ENCODE measurements at regions not wholly inside any gene's neighbourhood (a gene's known extent, or its start where the extent isn't known, plus 50 kb on each side); places are given as distances from the start of the nearest gene placed in this dataset.

DNA sequence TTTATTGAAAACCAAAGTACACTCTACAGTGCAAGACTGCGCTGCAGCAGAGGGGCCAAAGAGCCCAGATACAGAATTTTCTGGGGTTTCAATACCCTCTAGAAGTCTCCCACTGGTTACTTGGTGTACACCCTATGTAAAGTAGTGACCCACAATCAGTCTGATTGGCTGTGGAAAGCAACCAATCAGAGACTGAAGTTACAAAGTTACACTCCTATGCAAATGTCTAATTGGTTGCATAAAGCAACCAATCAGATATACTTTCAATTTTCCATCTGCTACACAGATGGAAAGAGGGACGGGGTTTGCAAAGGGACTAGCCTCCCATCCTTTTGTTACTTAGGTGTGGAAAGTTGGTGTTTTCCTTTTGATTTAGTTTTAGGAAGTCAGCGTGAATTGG lies 198.9 kb upstream of the SH3BP4 start:
- Mint-ChIP-seq H3K4me1 (peaks cover 6% of the 10 kb centered on the region), H3K4me3 (no peak overlapping the region), H3K9me3 (peaks cover 22% of the 10 kb centered on the region), H3K36me3 (peaks cover 3% of the 10 kb centered on the region; the same call in 1 of the 2 replicates), H3K27ac (no peak overlapping the region), H3K27me3 (ENCODE audit: low read depth) (no peaks in the 10 kb centered on the region)
- ChIA-PET CTCF (no interaction called here), POLR2A (no interaction called here)
- ATAC-seq (no peak), DNase-seq (ENCODE audit: low spot score) (no peak)
- TF ChIP-seq ETV6 (CRISPR knock-in tag; IDR thresholded peaks at IDR 0.05) = no peak
- TF ChIP-seq, protein P1, sequence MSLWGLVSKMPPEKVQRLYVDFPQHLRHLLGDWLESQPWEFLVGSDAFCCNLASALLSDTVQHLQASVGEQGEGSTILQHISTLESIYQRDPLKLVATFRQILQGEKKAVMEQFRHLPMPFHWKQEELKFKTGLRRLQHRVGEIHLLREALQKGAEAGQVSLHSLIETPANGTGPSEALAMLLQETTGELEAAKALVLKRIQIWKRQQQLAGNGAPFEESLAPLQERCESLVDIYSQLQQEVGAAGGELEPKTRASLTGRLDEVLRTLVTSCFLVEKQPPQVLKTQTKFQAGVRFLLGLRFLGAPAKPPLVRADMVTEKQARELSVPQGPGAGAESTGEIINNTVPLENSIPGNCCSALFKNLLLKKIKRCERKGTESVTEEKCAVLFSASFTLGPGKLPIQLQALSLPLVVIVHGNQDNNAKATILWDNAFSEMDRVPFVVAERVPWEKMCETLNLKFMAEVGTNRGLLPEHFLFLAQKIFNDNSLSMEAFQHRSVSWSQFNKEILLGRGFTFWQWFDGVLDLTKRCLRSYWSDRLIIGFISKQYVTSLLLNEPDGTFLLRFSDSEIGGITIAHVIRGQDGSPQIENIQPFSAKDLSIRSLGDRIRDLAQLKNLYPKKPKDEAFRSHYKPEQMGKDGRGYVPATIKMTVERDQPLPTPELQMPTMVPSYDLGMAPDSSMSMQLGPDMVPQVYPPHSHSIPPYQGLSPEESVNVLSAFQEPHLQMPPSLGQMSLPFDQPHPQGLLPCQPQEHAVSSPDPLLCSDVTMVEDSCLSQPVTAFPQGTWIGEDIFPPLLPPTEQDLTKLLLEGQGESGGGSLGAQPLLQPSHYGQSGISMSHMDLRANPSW (CRISPR knock-in tag; conservative IDR thresholded peaks at IDR 0.05; ENCODE audit: low read depth) = no peak
- no peak for TF ChIP-seq TEAD4 (CRISPR knock-in tag; IDR thresholded peaks at IDR 0.05)
- TF ChIP-seq E2F5 (CRISPR knock-in tag; IDR thresholded peaks at IDR 0.05) = no peak
- TF ChIP-seq, protein P2, sequence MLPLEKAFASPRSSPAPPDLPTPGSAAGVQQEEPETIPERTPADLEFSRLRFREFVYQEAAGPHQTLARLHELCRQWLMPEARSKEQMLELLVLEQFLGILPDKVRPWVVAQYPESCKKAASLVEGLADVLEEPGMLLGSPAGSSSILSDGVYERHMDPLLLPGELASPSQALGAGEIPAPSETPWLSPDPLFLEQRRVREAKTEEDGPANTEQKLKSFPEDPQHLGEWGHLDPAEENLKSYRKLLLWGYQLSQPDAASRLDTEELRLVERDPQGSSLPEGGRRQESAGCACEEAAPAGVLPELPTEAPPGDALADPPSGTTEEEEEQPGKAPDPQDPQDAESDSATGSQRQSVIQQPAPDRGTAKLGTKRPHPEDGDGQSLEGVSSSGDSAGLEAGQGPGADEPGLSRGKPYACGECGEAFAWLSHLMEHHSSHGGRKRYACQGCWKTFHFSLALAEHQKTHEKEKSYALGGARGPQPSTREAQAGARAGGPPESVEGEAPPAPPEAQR (CRISPR knock-in tag; IDR thresholded peaks at IDR 0.05) = no peak
- TF ChIP-seq, protein P3, sequence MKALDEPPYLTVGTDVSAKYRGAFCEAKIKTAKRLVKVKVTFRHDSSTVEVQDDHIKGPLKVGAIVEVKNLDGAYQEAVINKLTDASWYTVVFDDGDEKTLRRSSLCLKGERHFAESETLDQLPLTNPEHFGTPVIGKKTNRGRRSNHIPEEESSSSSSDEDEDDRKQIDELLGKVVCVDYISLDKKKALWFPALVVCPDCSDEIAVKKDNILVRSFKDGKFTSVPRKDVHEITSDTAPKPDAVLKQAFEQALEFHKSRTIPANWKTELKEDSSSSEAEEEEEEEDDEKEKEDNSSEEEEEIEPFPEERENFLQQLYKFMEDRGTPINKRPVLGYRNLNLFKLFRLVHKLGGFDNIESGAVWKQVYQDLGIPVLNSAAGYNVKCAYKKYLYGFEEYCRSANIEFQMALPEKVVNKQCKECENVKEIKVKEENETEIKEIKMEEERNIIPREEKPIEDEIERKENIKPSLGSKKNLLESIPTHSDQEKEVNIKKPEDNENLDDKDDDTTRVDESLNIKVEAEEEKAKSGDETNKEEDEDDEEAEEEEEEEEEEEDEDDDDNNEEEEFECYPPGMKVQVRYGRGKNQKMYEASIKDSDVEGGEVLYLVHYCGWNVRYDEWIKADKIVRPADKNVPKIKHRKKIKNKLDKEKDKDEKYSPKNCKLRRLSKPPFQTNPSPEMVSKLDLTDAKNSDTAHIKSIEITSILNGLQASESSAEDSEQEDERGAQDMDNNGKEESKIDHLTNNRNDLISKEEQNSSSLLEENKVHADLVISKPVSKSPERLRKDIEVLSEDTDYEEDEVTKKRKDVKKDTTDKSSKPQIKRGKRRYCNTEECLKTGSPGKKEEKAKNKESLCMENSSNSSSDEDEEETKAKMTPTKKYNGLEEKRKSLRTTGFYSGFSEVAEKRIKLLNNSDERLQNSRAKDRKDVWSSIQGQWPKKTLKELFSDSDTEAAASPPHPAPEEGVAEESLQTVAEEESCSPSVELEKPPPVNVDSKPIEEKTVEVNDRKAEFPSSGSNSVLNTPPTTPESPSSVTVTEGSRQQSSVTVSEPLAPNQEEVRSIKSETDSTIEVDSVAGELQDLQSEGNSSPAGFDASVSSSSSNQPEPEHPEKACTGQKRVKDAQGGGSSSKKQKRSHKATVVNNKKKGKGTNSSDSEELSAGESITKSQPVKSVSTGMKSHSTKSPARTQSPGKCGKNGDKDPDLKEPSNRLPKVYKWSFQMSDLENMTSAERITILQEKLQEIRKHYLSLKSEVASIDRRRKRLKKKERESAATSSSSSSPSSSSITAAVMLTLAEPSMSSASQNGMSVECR (CRISPR knock-in tag; IDR thresholded peaks at IDR 0.05; ENCODE audit: borderline replicate concordance) = no peak
- TF ChIP-seq RELA (CRISPR knock-in tag; IDR thresholded peaks at IDR 0.05; ENCODE audit: borderline replicate concordance) = no peak
- TF ChIP-seq FOXK1 (CRISPR knock-in tag; IDR thresholded peaks at IDR 0.05) = no peak
- TF ChIP-seq, protein P4, sequence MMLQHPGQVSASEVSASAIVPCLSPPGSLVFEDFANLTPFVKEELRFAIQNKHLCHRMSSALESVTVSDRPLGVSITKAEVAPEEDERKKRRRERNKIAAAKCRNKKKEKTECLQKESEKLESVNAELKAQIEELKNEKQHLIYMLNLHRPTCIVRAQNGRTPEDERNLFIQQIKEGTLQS (CRISPR knock-in tag; conservative IDR thresholded peaks at IDR 0.05) = no peak
- TF ChIP-seq, protein P5, sequence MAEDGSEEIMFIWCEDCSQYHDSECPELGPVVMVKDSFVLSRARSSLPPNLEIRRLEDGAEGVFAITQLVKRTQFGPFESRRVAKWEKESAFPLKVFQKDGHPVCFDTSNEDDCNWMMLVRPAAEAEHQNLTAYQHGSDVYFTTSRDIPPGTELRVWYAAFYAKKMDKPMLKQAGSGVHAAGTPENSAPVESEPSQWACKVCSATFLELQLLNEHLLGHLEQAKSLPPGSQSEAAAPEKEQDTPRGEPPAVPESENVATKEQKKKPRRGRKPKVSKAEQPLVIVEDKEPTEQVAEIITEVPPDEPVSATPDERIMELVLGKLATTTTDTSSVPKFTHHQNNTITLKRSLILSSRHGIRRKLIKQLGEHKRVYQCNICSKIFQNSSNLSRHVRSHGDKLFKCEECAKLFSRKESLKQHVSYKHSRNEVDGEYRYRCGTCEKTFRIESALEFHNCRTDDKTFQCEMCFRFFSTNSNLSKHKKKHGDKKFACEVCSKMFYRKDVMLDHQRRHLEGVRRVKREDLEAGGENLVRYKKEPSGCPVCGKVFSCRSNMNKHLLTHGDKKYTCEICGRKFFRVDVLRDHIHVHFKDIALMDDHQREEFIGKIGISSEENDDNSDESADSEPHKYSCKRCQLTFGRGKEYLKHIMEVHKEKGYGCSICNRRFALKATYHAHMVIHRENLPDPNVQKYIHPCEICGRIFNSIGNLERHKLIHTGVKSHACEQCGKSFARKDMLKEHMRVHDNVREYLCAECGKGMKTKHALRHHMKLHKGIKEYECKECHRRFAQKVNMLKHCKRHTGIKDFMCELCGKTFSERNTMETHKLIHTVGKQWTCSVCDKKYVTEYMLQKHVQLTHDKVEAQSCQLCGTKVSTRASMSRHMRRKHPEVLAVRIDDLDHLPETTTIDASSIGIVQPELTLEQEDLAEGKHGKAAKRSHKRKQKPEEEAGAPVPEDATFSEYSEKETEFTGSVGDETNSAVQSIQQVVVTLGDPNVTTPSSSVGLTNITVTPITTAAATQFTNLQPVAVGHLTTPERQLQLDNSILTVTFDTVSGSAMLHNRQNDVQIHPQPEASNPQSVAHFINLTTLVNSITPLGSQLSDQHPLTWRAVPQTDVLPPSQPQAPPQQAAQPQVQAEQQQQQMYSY (CRISPR knock-in tag; IDR thresholded peaks at IDR 0.05) = no peak
- no peak for TF ChIP-seq IRF2 (CRISPR knock-in tag; IDR thresholded peaks at IDR 0.05; ENCODE audit: borderline replicate concordance, low read depth)
- TF ChIP-seq ZNF396 (CRISPR knock-in tag; IDR thresholded peaks at IDR 0.05; ENCODE audit: borderline replicate concordance) = no peak
- TF ChIP-seq JAZF1 (CRISPR knock-in tag; IDR thresholded peaks at IDR 0.05) = no peak
- no peak for TF ChIP-seq JUN (CRISPR knock-in tag; IDR thresholded peaks at IDR 0.05)
- TF ChIP-seq, protein P6, sequence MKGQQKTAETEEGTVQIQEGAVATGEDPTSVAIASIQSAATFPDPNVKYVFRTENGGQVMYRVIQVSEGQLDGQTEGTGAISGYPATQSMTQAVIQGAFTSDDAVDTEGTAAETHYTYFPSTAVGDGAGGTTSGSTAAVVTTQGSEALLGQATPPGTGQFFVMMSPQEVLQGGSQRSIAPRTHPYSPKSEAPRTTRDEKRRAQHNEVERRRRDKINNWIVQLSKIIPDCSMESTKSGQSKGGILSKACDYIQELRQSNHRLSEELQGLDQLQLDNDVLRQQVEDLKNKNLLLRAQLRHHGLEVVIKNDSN (CRISPR knock-in tag; IDR thresholded peaks at IDR 0.05) = no peak

Measured in WTC11 (cell line).